ENCODE measurements at regions not wholly inside any gene's neighbourhood (a gene's known extent, or its start where the extent isn't known, plus 50 kb on each side); places are given as distances from the start of the nearest gene placed in this dataset.

GRCh38 chr17:77877646-77878355 is 80.7 kb upstream of the TNRC6C start:
- no peak for DNase-seq (ENCODE audit: low read depth, low spot score)

GRCh38 chr17:77879226-77879895 is 79.1 kb upstream of the TNRC6C start:
- DNase-seq (ENCODE audit: low read depth, low spot score), result no peak

- DNase-seq (ENCODE audit: low read depth, low spot score), result no peak
Observed at GRCh38 chr17:77879896-77880280, 78.6 kb upstream of the TNRC6C start.

DNA sequence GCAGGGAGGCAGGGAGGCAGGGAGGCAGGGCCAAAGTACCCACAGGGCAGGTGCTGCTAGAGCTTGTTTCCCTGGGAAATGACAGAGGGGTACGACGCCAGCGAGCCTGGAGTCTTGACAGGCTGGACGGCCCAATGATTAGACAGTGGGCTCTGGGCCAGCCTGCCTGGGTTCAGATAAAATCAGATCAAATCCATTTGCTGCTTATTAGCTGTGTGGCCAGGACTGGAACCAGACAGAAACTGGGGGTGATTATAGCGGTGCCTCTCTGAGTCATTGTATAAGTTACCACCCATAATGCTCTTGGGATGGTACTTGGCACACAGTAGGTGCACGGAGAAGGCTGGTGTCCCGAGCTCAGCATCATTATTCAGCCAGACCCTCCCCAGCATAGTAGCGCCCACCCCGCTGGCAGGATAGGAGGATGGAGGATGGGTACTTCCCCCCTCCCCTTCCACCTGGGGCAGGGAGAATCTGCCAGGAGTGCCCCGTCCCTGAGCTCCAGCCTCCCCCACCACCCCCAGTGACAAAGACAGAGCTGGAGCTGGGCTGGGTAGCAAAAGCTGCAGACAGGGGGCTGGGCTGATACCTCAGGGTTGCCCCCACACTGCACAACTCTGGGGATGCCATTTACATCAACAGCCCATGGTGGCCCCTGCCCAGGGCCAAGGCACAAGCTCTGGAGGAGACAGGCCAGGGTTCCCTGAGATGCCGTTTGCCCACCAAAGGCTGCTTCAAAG is 77.6 kb upstream of the TNRC6C start:
- DNase-seq (ENCODE audit: low read depth, low spot score), result no peak

GRCh38 chr17:77881545-77881944 is 77.0 kb upstream of the TNRC6C start:
- no peak for DNase-seq (ENCODE audit: low read depth, low spot score)

DNA sequence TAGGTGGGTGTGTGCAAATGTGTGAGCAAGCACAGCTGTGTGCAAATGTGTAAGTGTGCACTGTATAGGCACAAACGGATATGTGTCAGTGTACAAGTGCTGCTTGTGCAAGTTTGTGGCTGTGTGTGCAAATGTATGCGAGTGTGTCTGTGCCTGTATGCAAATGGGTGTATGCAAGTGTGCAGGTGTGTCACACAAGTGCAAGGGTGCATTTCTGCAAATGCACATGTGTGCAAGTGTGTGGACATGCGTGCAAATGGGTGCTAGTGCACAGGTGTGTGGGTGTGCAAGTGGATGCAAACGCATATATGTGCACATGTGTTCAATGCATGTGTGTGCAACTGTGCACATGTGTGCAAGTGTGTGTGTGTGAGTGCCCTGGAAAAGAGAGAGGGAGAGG is 76.5 kb upstream of the TNRC6C start:
- DNase-seq (ENCODE audit: low read depth, low spot score), result no peak

GRCh38 chr17:77882481-77883212 is 75.9 kb upstream of the TNRC6C start:
- no peak for DNase-seq (ENCODE audit: low read depth, low spot score)

DNA sequence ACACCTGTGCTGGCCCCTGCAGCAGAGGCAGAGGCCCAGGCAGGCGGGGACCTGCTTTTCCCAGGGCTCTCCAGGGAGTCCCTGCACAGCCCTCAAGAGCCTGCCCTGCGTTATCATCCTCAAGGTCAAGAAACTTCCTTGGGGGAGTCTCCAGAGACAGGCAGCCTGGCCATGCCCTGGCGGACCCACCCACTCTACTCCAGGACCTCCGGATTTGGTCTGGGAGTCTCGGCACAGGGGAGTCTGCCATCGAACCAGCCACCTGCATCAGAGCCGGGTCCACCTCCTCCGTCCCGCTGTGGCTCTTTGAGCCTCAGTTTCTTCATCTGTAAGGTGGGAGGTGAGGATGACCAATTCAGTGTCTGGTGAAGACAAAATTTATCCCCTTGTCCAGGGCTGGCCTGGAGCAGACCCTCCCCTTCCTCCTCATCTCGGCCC is 75.3 kb upstream of the TNRC6C start:
- no peak for DNase-seq (ENCODE audit: low read depth, low spot score)

DNA sequence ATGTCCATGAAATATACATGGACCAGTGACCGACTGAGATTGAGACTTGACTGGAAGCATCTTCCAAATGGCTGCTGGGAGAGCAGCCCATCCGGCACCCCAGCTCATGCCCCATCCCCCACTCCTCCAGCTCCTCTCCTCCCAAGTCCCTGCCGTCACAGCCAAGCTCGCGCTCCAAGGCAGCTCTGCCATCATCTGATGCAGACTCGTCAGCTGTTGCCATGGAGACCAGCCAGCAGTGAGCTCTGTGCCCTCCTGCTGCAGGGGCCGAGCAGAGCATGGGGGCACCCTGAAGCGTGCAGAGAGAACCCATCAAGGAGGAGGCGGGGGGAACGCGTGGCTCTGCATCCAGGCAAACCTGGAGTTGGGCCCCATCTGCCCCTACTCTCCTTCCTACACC is 74.5 kb upstream of the TNRC6C start:
- DNase-seq (ENCODE audit: low read depth, low spot score), result no peak

- no peak for DNase-seq (ENCODE audit: low read depth, low spot score)
Observed at GRCh38 chr17:77884967-77885641, 73.4 kb upstream of the TNRC6C start.

DNA sequence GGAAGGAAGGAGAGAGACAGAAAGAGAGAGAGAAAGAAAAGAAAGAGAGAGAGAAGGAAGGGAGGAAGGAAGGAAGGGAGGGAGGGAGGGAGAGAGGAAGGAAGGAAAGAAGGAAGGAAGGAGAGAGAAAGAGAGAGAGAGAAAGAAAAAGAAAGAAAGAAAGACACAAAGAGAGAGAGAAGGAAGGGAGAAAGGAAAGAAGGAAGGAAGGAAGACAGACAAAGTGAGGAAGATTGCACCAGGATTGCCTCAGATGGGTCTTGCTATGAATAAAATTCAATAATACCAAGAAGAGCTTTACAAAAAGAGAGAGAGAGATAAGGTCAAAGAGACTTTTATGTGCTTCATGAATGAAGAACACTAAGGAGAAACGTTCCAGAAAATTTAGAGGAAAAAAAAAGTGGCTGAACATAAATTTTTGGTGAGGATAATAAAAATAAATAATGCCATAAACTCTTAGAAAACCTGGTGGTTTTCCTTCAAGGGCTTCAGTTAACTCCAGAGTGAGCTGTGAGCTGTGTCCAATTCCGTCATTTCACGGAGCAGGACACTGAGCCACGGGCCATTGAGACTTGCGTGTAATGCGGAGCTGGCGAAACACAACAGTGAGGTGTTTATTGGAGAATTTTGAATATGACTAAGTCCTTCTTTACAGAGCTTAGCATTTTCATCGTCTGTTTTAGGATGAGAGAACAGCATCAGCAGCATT is 72.7 kb upstream of the TNRC6C start:
- no peak for DNase-seq (ENCODE audit: low read depth, low spot score)

DNA sequence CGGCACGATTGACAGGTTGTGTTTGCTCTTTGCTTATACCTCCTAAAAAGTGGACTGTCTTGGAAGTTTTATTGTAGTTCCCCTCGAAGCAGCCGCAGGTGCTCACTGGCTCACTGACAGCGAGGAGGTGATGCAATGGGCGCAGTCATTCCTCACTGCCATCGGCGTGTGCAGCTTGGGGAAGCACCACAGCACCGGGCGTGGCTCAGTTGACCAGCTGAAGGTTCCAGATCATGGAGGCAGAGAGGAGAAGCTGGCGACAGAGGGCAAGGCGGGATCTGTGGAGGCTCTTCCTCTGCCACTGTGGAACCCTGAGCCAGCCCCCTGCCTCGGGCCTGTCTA is 72.1 kb upstream of the TNRC6C start:
- DNase-seq (ENCODE audit: low read depth, low spot score), result no peak

DNA sequence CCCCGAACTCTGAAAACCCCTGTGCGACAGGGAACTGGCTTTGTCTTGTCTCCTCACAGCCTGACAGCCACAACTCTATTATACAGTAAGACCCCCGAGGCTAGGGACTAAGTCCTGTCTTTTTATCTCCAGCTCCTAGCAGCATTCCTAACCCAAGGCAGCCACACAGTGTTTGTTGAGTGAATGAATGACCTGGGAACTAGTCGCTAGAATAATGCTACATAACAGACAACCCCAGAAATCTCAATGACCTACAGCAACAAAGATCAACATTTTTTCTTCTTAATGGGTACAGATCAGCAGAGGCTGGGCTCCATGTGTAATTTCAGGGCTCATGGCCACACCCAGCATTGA is 71.4 kb upstream of the TNRC6C start:
- peak; percentile 56 for DNase-seq (ENCODE audit: low read depth, low spot score)

- peak; percentile 69 for DNase-seq (ENCODE audit: low read depth, low spot score)
Observed at GRCh38 chr17:77887464-77888241, 70.8 kb upstream of the TNRC6C start.

DNA sequence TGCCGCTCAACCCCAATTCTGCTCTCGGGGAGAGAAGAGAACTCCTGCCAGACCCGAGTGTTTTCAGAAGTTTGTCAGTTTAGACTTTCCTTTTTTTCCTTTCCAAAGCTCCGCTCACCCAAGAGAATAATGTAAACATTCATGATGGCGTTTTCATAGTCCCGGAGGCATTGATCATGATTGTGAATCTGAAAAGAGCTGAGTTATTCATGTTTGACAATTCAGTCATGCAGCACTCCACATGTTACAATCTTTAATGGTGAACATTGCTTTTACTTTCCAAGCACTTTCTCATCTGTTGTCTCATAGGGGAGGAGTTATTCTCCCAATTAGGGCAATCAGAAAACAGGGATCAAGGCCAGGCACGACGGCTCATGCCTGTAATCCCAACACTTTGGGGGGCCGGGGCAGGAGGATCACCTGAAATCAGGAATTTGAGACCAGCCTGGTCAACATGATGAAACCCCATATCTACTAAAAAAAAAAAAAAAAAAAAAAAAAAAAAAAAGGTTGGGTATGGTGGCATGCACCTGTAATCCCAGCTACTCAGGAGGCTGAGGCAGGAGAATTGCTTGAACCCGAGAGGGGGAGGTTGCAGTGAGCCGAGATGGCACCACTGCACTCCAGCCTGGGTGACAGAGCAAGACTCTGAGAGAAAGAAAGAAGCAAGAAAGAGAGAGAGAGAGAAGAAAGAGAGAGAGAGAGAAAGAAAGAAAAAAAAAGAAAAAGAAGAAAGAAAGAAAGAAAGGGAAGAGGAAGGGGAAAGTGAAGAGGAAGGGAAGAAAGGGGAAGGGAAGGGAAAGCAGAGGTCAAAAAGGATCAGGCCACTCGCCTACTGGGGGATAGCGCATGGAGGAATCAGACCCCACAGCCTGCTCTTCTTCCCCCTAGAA is 70.0 kb upstream of the TNRC6C start:
- DNase-seq (ENCODE audit: low read depth, low spot score), result no peak

- DNase-seq (ENCODE audit: low read depth, low spot score), result no peak
Observed at GRCh38 chr17:77889135-77889505, 69.4 kb upstream of the TNRC6C start.

DNA sequence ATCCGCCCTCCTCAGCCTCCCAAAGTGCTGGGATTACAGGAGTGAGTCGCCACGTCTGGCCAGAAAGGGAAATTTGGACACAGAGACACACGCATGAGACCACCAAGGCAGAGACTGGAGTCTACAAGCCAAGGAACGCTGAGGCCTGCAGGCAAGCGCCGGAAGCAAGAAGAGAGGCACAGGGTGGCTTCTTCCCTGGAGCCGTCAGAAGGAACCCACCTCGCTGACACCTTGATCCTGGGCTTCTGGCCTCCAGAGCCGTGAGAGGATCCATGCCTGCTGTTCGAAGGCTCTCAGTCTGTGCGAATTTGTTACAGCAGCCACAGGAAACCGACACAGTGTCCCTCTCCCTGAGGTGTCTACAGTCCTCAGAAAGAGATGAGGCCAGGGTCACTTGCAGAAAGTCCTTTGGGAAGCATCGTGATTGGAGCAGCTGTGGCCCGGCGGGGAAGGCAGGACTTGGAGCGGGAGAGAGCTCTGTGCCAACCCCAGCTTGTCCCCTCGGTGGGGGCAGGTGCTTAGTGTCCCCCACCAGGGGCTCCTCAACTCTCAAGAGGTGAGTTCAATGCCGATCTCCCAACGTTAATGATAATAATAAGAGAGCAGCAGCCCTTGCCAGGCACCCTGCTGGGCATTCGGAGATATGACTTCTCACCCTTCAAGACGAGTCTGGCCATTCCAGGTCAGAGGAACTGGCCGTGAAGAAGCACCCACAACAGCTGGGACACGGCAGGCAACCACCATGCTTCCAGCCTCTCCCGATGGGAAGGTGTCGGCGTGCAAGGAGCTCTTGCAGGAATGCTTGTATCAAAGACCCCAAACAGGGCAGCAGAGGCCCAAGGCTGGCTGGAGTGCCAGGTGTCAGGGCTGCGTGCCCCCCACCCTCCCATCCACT is 68.4 kb upstream of the TNRC6C start:
- DNase-seq (ENCODE audit: low read depth, low spot score), result no peak

GRCh38 chr17:77890771-77891170 is 67.7 kb upstream of the TNRC6C start:
- no peak for DNase-seq (ENCODE audit: low read depth, low spot score)

Measured in ELF-1 (cell line).